ENCODE measurements at regions not wholly inside any gene's neighbourhood (a gene's known extent, or its start where the extent isn't known, plus 50 kb on each side); places are given as distances from the start of the nearest gene placed in this dataset.
"Not testable (repeated sequence)": the region's sequence is repeated elsewhere in the genome, so short reads cannot be mapped to it uniquely, and the experiment has no call there.

- no peak for TF ChIP-seq CTCF (conservative IDR thresholded peaks at IDR 0.05; ENCODE audit: low read depth, low read length)
- H3K4me3 ChIP-seq (ENCODE audit: low read length), result no peak overlapping the region
- DNase-seq (ENCODE audit: low read depth), result no peak
Measured at GRCh38 chr3:177852001-177852807, 654.9 kb upstream of the TBL1XR1 start.

- H3K4me3 ChIP-seq (ENCODE audit: low read length), result no peak overlapping the region
- TF ChIP-seq CTCF (conservative IDR thresholded peaks at IDR 0.05; ENCODE audit: low read depth, low read length), result no peak
- DNase-seq (ENCODE audit: low read depth), result no peak
Measured at GRCh38 chr3:177855021-177855420, 657.7 kb upstream of the TBL1XR1 start.

GRCh38 chr3:177860184-177860583, 662.9 kb upstream of the TBL1XR1 start:
- no peak overlapping the region for H3K4me3 ChIP-seq (ENCODE audit: low read length)
- DNase-seq (ENCODE audit: low read depth), result no peak
- TF ChIP-seq CTCF (conservative IDR thresholded peaks at IDR 0.05; ENCODE audit: low read depth, low read length), result no peak

- no peak for DNase-seq (ENCODE audit: low read depth)
- H3K4me3 ChIP-seq (ENCODE audit: low read length), result no peak overlapping the region
- TF ChIP-seq CTCF (conservative IDR thresholded peaks at IDR 0.05; ENCODE audit: low read depth, low read length), result no peak
Measured at GRCh38 chr3:177862962-177863491, 665.7 kb upstream of the TBL1XR1 start.

- not testable (repeated sequence) for DNase-seq (ENCODE audit: low read depth); H3K4me3 ChIP-seq (ENCODE audit: low read length)
Measured at GRCh38 chr3:177871267-177871666, 665.0 kb upstream of the KCNMB2 start.

- no peak for DNase-seq (ENCODE audit: low read depth)
- H3K4me3 ChIP-seq (ENCODE audit: low read length), result no peak overlapping the region
- TF ChIP-seq CTCF (conservative IDR thresholded peaks at IDR 0.05; ENCODE audit: low read depth, low read length), result no peak
Measured at GRCh38 chr3:177878192-177878591, 658.0 kb upstream of the KCNMB2 start.

GRCh38 chr3:177878957-177879356, 657.3 kb upstream of the KCNMB2 start:
- no peak overlapping the region for H3K4me3 ChIP-seq (ENCODE audit: low read length)
- TF ChIP-seq CTCF (conservative IDR thresholded peaks at IDR 0.05; ENCODE audit: low read depth, low read length), result no peak
- DNase-seq (ENCODE audit: low read depth), result no peak
